ENCODE measurements at regions not wholly inside any gene's neighbourhood (a gene's known extent, or its start where the extent isn't known, plus 50 kb on each side); places are given as distances from the start of the nearest gene placed in this dataset.
A peak's percentile ranks its signal among the peaks of the same experiment; 100 is the strongest.

- no peaks in the 10 kb centered on the region for H3K4me1 ChIP-seq (ENCODE audit: control insufficient read depth in 5 of 5, insufficient read depth in 5 of 5, low read length in 5 of 5)
- ATAC-seq (ENCODE audit: insufficient read depth, low FRiP score) = no peak
- no peak overlapping the region for H3K9ac ChIP-seq (ENCODE audit: insufficient read depth in 1 of 2, low read length in 2 of 2)
- no peaks in the 10 kb centered on the region for H3K36me3 ChIP-seq (ENCODE audit: control insufficient read depth in 4 of 4, insufficient read depth in 4 of 4, low read length in 4 of 4)
- TF ChIP-seq CTCF (IDR thresholded peaks at IDR 0.05; ENCODE audit: control extremely low read depth, extremely low read depth) = no peak
- peaks cover 0 to 24% (median 0%) of the 10 kb centered on the region in 3 donors for H3K27me3 ChIP-seq (ENCODE audit: control insufficient read depth in 3 of 3, insufficient read depth in 3 of 3, low read length in 2 of 3)
- no peak overlapping the region for H3K27ac ChIP-seq (ENCODE audit: low read depth in 1 of 2, low read length in 1 of 2)
- no peaks in the 10 kb centered on the region for H3K9me3 ChIP-seq (ENCODE audit: control insufficient read depth in 4 of 4, insufficient read depth in 3 of 4, low read length in 3 of 4)
- no peak for DNase-seq
- no peak overlapping the region for H3K4me3 ChIP-seq
- WGBS, 2 donors = 61 to 79% methylated on average over 3 of the region's 3 CpGs
These were observed 399.2 kb downstream of the NLGN4X start for GRCh38 chrX:5829469-5829868.

DNA sequence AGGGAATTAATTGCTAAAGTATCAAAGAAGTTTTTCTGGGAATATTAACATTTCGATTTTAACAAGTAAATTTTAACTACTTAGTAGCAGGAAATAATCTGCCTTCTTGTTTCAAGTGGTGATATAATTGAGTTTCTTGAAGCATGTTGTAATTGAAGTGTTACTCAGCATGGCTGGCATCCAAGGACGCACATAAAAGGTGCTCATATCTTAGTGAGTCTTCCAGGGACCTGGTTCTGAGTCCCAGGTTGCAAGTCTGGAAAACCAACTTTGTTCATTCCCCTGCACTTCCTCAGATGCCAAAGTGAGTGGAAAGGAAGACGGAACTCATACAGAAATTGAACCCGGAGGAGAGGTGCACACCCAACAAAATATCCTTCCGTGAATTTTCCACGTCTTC, 399.6 kb downstream of the NLGN4X start:
- no peaks in the 10 kb centered on the region for H3K36me3 ChIP-seq (ENCODE audit: control insufficient read depth in 4 of 4, insufficient read depth in 4 of 4, low read length in 4 of 4)
- H3K4me3 ChIP-seq = no peak overlapping the region
- 72 to 75% methylated on average over 6 of the region's 6 CpGs for WGBS, 2 donors
- H3K27ac ChIP-seq (ENCODE audit: low read depth in 1 of 2, low read length in 1 of 2) = no peak overlapping the region
- no peaks in the 10 kb centered on the region for H3K4me1 ChIP-seq (ENCODE audit: control insufficient read depth in 5 of 5, insufficient read depth in 5 of 5, low read length in 5 of 5)
- peaks cover 0 to 24% (median 0%) of the 10 kb centered on the region in 3 donors for H3K27me3 ChIP-seq (ENCODE audit: control insufficient read depth in 3 of 3, insufficient read depth in 3 of 3, low read length in 2 of 3)
- H3K9ac ChIP-seq (ENCODE audit: insufficient read depth in 1 of 2, low read length in 2 of 2) = no peak overlapping the region
- TF ChIP-seq CTCF (IDR thresholded peaks at IDR 0.05; ENCODE audit: control extremely low read depth, extremely low read depth) = no peak
- ATAC-seq (ENCODE audit: insufficient read depth, low FRiP score) (no peak), DNase-seq (peak in 1 of 3 donors; percentile 5)
- no peaks in the 10 kb centered on the region for H3K9me3 ChIP-seq (ENCODE audit: control insufficient read depth in 4 of 4, insufficient read depth in 3 of 4, low read length in 3 of 4)

DNA sequence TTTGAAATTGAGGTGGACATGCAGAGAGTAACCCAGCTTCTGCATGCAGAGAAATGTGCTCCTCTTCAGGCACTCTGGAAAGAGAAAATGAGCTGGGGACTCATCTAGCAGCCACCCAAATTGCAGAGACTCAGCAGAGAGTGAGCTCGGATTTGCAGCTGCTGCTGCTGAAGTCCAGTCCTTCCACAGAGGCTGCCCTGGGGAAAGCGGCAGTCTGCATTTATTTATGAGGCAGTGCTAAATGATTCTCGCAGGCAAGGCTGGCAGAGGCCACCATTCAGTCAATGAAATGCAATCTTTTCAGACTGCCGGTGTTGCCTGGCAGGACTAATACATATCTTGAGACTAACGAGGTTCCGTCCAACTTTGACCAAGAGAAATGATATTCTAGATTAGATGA, 404.8 kb downstream of the NLGN4X start:
- Histone ChIP-seq H3K36me3 (ENCODE audit: control insufficient read depth in 4 of 4, insufficient read depth in 4 of 4, low read length in 4 of 4) (no peaks in the 10 kb centered on the region), H3K27ac (ENCODE audit: low read depth in 1 of 2, low read length in 1 of 2) (no peak overlapping the region), H3K4me3 (no peak overlapping the region), H3K27me3 (ENCODE audit: control insufficient read depth in 3 of 3, insufficient read depth in 3 of 3, low read length in 2 of 3) (peaks cover 0 to 4% (median 0%) of the 10 kb centered on the region in 3 donors), H3K4me1 (ENCODE audit: control insufficient read depth in 5 of 5, insufficient read depth in 5 of 5, low read length in 5 of 5) (no peaks in the 10 kb centered on the region), H3K9me3 (ENCODE audit: control insufficient read depth in 4 of 4, insufficient read depth in 3 of 4, low read length in 3 of 4) (no peaks in the 10 kb centered on the region), H3K9ac (ENCODE audit: insufficient read depth in 1 of 2, low read length in 2 of 2) (no peak overlapping the region)
- ATAC-seq (ENCODE audit: insufficient read depth, low FRiP score) (no peak), DNase-seq (no peak)
- TF ChIP-seq CTCF (IDR thresholded peaks at IDR 0.05; ENCODE audit: control extremely low read depth, extremely low read depth) = no peak
- 58 to 63% methylated on average over 6 of the region's 6 CpGs for WGBS, 2 donors

- no peak overlapping the region for H3K27ac ChIP-seq (ENCODE audit: low read depth in 1 of 2, low read length in 1 of 2)
- H3K9ac ChIP-seq (ENCODE audit: insufficient read depth in 1 of 2, low read length in 2 of 2) = no peak overlapping the region
- H3K4me1 ChIP-seq (ENCODE audit: control insufficient read depth in 5 of 5, insufficient read depth in 5 of 5, low read length in 5 of 5) = no peaks in the 10 kb centered on the region
- no peak for TF ChIP-seq CTCF (IDR thresholded peaks at IDR 0.05; ENCODE audit: control extremely low read depth, extremely low read depth)
- no peak for ATAC-seq (ENCODE audit: insufficient read depth, low FRiP score)
- WGBS, 2 donors = 49 to 67% methylated on average over 8 of the region's 8 CpGs
- no peak overlapping the region for H3K4me3 ChIP-seq
- no peaks in the 10 kb centered on the region for H3K36me3 ChIP-seq (ENCODE audit: control insufficient read depth in 4 of 4, insufficient read depth in 4 of 4, low read length in 4 of 4)
- peak in 2 of 3 donors; percentile 0 to 9 for DNase-seq
- peaks cover 0 to 9% (median 2%) of the 10 kb centered on the region in 3 donors for H3K27me3 ChIP-seq (ENCODE audit: control insufficient read depth in 3 of 3, insufficient read depth in 3 of 3, low read length in 2 of 3)
- H3K9me3 ChIP-seq (ENCODE audit: control insufficient read depth in 4 of 4, insufficient read depth in 3 of 4, low read length in 3 of 4) = no peaks in the 10 kb centered on the region
These were observed 418.0 kb downstream of the NLGN4X start for GRCh38 chrX:5810636-5811035.

Data from lung (tissue), 11 donors.